ENCODE measurements at regions not wholly inside any gene's neighbourhood (a gene's known extent, or its start where the extent isn't known, plus 50 kb on each side); places are given as distances from the start of the nearest gene placed in this dataset.
"Not testable (repeated sequence)": the region's sequence is repeated elsewhere in the genome, so short reads cannot be mapped to it uniquely, and the experiment has no call there.

- DNase-seq (ENCODE audit: low spot score), result not testable (repeated sequence)
Measured at GRCh38 chr2:95686056-95686825, 94.4 kb downstream of the TRIM43 start.

DNA sequence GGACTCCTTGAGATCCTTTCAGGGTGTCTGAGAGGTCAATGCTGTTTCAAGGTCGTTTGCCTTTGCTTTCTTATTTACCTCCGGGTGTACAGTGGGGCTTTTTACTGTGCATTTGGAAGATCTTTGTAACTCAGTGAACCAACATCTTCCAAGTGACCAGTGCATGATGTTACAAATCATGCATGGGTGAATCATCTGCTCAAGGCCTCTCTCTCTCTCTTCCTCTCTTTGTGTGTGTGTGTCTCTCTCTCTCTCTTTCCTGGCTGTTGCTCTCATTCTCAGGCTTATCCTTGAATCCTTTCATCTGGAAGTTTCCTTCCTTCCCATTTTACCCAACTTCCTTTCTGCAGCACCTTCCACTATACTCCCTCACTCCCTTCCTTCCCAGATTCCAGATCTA, 96.1 kb downstream of the TRIM43 start:
- not testable (repeated sequence) for DNase-seq (ENCODE audit: low spot score)

DNA sequence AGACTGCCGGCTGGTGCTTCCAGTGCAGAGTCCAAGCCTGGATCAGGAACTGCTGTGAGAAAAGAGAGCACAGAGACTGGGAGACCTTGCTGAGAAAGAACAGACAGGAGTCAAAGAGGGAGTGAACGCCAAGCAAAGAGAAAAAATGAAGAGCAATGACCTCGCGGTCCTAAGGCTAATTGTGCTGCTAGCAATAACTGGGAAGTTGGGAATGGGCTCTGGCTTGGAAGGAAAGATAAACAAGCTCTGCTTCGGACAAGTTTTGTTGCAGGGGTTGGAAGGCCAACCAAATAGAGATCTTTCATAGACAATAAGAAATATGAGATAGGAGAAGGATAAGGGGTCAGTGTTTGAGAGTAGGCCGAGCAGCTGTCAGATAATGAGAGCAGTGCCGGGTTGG, 99.4 kb downstream of the TRIM43 start:
- not testable (repeated sequence) for DNase-seq (ENCODE audit: low spot score)

DNA sequence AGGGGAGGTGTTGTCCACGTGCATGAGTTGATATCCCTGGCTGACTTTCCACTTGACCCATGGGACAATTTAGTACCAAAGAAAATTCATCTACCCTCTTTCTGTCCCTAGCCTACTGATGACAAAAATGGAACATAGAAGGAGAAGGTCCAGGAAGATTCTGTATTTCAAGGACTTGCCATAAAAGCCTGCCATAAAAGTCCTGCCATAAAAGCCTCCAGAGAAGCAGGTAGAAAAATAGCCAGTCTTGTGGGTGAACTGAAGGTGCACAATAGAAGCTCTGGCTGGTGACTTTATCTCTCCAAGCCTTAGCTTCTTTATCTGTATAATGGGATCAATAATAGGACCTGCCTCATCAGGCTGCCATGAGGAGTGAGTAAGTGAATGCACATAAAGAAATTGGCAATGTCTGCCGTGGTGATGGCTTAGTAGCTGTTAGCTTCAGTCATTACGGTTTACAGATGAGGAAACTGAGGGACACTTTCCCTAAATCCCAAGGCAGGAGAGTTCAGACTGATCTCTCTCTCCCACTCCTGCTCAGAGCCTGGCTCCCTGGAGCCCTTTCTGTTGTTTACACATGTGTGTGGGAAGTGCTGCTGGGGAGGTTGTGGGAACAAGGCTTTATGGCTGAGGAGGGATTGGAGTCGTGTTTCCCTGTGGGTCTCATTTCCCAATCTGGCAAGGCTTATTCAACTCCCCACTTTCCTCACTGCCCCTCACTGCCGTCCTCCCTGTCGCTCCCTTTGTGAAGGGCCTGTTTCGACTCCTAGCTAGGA, 101.5 kb downstream of the TRIM43 start:
- not testable (repeated sequence) for DNase-seq (ENCODE audit: low spot score)

DNA sequence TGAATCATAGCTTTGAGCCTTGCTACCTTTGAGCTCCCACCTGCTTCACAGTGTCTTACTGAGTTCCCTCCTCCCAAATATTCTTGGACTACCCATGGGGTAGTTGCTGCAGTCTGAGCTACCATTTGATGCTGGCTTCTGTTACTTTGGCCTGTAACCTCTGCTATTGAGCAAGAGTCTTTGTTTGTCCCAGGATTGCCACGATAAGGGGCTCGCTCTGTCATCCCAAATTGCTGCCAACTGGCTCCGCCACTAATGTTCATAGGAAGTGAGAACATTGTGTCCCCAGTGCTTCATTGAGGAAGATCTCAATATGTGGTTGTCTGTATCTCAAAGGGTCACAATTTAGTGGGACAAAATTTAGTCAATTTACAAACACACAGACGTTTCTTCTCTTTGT, 103.8 kb downstream of the TRIM43 start:
- DNase-seq (ENCODE audit: low spot score), result no peak

DNA sequence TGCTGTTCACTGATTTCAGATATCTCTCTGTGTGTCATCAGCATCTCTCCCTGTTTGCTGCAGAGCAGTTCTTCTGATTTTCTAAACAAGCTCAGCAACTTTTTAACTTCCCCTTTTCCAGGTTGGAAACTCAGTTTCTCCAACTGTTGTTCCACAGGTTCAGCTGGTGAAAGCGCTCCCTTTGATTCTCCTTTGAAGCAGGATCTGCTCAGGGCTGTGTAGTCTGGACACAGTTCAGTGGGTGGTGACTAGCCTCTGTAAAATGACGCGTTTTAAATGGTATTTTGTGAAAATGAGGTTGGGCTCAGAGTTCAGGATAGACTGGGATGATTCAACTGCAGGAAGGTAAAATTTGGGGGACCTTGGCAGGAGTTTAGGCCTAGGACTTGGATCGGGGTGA, 106.3 kb downstream of the TRIM43 start:
- DNase-seq (ENCODE audit: low spot score), result no peak

- not testable (repeated sequence) for DNase-seq (ENCODE audit: low spot score)
Measured at GRCh38 chr2:95699201-95700184, 107.7 kb downstream of the TRIM43 start.

GRCh38 chr2:95700519-95700918, 108.7 kb downstream of the TRIM43 start:
- no peak for DNase-seq (ENCODE audit: low spot score)

DNA sequence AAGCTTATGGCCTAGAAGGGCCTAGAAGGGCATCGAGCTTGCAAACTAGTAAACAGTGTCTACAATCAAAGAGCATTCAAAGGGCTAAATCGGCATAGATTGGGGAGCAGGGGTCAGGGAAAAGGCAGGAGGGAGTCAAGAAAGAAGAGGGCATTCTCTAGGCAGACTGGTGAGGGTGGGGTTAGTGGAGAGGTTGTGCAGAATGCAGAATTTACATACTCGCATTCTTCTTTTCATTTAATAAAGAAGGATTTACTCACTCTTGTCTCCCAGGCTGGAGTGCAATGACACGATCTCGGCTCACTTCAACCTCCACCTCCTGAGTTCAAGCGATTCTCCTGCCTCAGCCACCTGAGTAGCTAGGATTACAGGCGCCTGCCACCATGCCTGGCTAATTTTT, 110.7 kb downstream of the TRIM43 start:
- DNase-seq (ENCODE audit: low spot score), result no peak

DNA sequence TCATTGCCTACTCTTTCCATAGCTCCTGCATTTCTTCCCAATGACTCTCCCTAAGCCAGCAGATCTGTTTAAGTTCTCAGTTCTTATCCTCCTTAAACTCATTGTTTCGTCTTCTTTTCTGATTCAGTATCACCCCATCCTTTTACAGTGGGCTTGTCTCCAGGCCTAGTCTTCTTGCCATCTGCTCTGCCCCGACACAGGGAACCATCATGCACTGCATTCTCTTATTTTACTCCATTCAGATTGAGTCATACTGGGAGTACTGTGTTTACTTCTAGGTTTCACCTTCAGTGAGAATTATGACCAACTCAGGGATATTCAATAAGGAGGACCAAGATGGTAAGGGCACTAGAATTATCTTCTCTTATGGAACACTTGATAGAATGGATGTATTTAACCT, 115.4 kb downstream of the TRIM43 start:
- not testable (repeated sequence) for DNase-seq (ENCODE audit: low spot score)

DNA sequence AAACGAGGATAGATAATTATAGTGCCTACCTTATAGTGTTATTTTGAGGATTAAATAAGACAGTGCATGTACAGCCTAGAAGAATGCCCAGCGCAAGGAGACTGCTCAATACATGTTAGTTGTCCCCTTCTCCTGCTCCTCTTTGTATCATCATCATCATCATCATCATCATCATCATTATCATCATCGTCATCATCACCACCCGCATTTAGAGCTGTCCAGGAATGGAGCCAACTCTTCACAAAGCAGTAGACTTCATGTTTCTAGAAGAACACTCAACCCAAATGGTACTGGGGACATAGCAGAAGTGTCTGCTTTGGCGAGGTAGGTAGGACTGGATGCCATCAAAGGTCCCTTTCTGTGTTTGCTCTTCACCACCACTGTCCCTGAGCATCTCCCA, 116.0 kb downstream of the TRIM43 start:
- no peak for DNase-seq (ENCODE audit: low spot score)

GRCh38 chr2:95709831-95710230, 118.0 kb downstream of the TRIM43 start:
- no peak for DNase-seq (ENCODE audit: low spot score)

DNA sequence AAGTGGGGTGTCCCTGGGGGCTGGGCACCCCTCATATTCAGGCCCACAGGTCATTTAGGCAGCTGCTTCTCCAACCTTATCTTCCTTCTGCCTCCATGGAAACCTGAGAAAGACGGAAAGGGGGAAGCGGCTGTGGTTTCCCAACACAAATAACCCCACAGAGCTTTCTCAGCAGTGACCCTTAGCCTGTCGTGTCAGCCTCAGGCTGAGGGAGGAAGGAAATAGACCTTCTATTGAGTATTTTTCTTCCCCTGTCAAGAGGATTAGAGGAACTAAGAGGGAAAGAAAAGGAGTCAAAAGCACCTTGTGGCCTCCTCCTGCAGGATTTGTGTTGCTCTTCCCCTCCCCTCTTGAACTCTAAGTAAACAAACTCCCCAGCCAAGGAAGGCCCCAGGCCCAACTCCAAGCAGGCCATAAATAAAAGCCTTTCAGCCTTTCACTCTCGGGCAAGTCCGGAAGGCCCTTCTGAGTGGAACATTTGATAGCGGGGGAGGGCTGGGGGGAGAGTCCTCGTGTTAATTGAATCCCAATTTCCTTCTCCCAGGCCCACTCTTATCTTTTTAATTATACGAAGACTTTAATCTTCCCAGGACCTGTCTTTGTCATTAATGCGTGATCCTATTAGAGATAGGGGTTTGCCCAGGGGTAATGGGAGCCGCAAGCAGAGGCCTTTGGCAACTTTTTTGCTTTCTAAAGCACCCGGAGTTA, 121.8 kb downstream of the TRIM43 start:
- not testable (repeated sequence) for DNase-seq (ENCODE audit: low spot score)

GRCh38 chr2:95714398-95714797, 122.6 kb downstream of the TRIM43 start:
- not testable (repeated sequence) for DNase-seq (ENCODE audit: low spot score)

DNA sequence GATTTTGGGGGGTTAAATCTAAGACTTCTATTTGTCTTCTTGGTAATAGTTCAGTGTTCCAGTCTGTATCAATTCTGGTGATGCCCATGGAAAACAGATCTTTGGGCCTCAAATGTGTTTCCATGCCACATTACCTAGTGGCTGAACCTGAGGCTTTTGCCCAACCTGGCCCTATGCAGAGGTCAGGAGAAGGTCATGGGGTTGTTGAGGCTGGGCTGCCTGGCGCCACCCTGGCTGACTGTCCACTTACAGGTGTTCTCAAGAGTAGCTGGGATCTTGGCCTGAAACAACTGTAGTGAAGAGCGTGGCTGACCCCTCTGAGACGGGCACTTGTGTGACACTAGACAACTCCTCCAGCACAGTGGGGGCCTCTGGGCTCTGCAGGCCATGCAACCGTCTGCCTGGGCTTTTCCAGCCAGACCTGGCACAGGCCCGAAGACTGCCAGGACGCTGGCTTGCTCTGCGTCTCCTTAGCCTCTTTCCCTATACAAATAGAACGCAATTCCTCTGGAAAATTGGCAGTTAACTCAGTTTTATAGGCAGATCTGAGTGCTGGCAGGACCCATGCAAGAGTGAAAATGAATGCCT, 127.8 kb downstream of the TRIM43 start:
- no peak for DNase-seq (ENCODE audit: low spot score)

GRCh38 chr2:95721726-95722125, 129.9 kb downstream of the TRIM43 start:
- no peak for DNase-seq (ENCODE audit: low spot score)

GRCh38 chr2:95722131-95722697, 130.4 kb downstream of the TRIM43 start:
- DNase-seq (ENCODE audit: low spot score), result no peak

GRCh38 chr2:95723627-95724210, 131.9 kb downstream of the TRIM43 start:
- not testable (repeated sequence) for DNase-seq (ENCODE audit: low spot score)

GRCh38 chr2:95725191-95725590, 133.4 kb downstream of the TRIM43 start:
- not testable (repeated sequence) for DNase-seq (ENCODE audit: low spot score)

- DNase-seq (ENCODE audit: low spot score), result not testable (repeated sequence)
Measured at GRCh38 chr2:95725677-95726076, 133.9 kb downstream of the TRIM43 start.

All from HT-29 (cell line).